HepG2 (cell line): ENCODE measurements at regions not wholly inside any gene's neighbourhood (a gene's known extent, or its start where the extent isn't known, plus 50 kb on each side); places are given as distances from the start of the nearest gene placed in this dataset.
A peak's percentile ranks its signal among the peaks of the same experiment; 100 is the strongest.

Source experiments
- ATF2 ChIP-seq: sonication (generic); formaldehyde crosslinking; IDR thresholded peaks from 2 replicates; pipeline ENCODE4 v1.4.0; 2020; ENCODE audit warnings: missing genetic modification reagents
- CBX5 ChIP-seq: sonication (generic); formaldehyde crosslinking; IDR thresholded peaks from 2 replicates; pipeline ENCODE4 v1.4.0; 2020; ENCODE audit warnings: missing genetic modification reagents, borderline replicate concordance
- CTCF ChIP-seq: sonication (generic); formaldehyde crosslinking; IDR thresholded peaks from 2 replicates; pipeline ENCODE4 v1.5.0; 2020; ENCODE audit warnings: mild to moderate bottlenecking, missing genetic modification reagents, moderate library complexity
- FOSL2 ChIP-seq: sonication (generic); formaldehyde crosslinking; IDR thresholded peaks from 2 replicates; pipeline ENCODE4 v1.4.0; 2020; ENCODE audit warnings: missing genetic modification reagents
- FOXA3 ChIP-seq: IDR thresholded peaks from 2 replicates; pipeline ENCODE4 v1.6.1; 2016; ENCODE audit warnings: missing genetic modification reagents, missing compliant biosample characterization
- FOXK1 ChIP-seq: sonication (generic); formaldehyde crosslinking; IDR thresholded peaks from 2 replicates; pipeline ENCODE4 v1.4.0; 2020; ENCODE audit warnings: low read depth, missing genetic modification reagents, borderline replicate concordance
- HINFP ChIP-seq: sonication (generic); formaldehyde crosslinking; IDR thresholded peaks from 2 replicates; pipeline ENCODE4 v1.4.0; 2020; ENCODE audit warnings: low read depth, mild to moderate bottlenecking, missing genetic modification reagents
- KMT2B ChIP-seq: IDR thresholded peaks from 2 replicates; pipeline ENCODE4 v1.6.1; 2016; ENCODE audit warnings: missing genetic modification reagents, missing compliant biosample characterization
- MAFF ChIP-seq: IDR thresholded peaks from 2 replicates; pipeline ENCODE4 v1.6.1; 2011; ENCODE audit warnings: low read depth, low read length, improper control_type of control experiment
- RAD21 ChIP-seq: fragments of 450-650 bp; formaldehyde crosslinking; IDR thresholded peaks from 2 replicates; pipeline ENCODE4 v1.5.0; 2020; ENCODE audit warnings: mild to moderate bottlenecking
- SIN3B ChIP-seq: fragments of 150-350 bp; IDR thresholded peaks from 2 replicates; pipeline ENCODE4 v1.6.1; 2014; ENCODE audit warnings: low read length
- SOX13 ChIP-seq, 3 experiments: fragments of 450-650 bp in 1 of 3; sonication (generic) in 1 of 3; formaldehyde crosslinking in 1 of 3; IDR thresholded peaks in 2 of 3; conservative IDR thresholded peaks in 1 of 3; 2 replicates each; pipeline versions ENCODE4 v1.5.0 to v1.6.1; 2016 to 2020; ENCODE audit warnings: antibody characterized with exemption in 1 of 3, mild to moderate bottlenecking in 1 of 3, missing compliant biosample characterization in 1 of 3, missing genetic modification reagents in 1 of 3, moderate library complexity in 1 of 3
- SOX6 ChIP-seq, 2 experiments: fragments of 450-650 bp in 1 of 2; sonication (generic) in 1 of 2; formaldehyde crosslinking in 1 of 2; IDR thresholded peaks; 2 replicates each; pipeline versions ENCODE4 v1.4.0 to v1.6.1; 2017 to 2020; ENCODE audit warnings: antibody characterized with exemption in 1 of 2, mild to moderate bottlenecking in 1 of 2, missing genetic modification reagents in 1 of 2
- SSRP1 ChIP-seq: IDR thresholded peaks from 2 replicates; pipeline ENCODE4 v1.6.1; 2016; ENCODE audit warnings: control low read depth
- TEAD3 ChIP-seq: optimal IDR thresholded peaks from 2 replicates; pipeline ENCODE3; 2016; ENCODE audit warnings: borderline replicate concordance
- TGIF2 ChIP-seq: IDR thresholded peaks from 2 replicates; pipeline ENCODE4 v1.6.1; 2016; ENCODE audit warnings: control low read depth, missing compliant biosample characterization
- ZBTB25 ChIP-seq: IDR thresholded peaks from 2 replicates; pipeline ENCODE4 v1.6.1; 2018; ENCODE audit warnings: missing genetic modification reagents
- ZMYM4 ChIP-seq: sonication (generic); formaldehyde crosslinking; IDR thresholded peaks from 2 replicates; pipeline ENCODE4 v1.8.1; 2023; ENCODE audit warnings: mild to moderate bottlenecking, missing genetic modification reagents
- ZNF430 ChIP-seq: sonication (generic); formaldehyde crosslinking; IDR thresholded peaks from 2 replicates; pipeline ENCODE4 v1.9.0; 2021; ENCODE audit warnings: mild to moderate bottlenecking, missing genetic modification reagents
- ZNF513 ChIP-seq: sonication (generic); formaldehyde crosslinking; conservative IDR thresholded peaks from 2 replicates; pipeline ENCODE4 v1.5.0; 2020; ENCODE audit warnings: missing genetic modification reagents
- TF ChIP-seq, protein P1 (sequence below): IDR thresholded peaks from 2 replicates; pipeline ENCODE4 v1.6.1; 2016

DNA sequence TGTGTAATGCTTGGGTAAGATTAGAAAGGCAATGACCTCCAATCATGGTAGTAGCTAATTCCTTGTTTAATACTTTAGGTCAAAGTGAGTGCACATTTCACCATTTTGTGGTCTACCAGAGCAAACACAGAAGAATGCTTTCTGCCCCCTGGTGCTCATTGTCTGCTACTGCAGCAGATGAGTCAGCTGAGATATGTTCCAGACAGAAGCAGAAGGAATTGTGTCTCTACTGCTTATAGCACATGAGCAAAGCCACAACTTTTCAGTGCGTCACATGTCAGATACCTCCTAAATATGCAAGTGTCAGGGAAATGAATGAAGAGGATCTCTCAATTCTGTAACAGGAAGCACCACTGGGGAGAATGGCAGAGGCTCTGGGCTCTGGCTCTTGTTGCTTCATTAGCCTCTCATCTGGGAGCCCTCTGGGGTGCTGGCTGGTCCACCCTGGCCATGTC lies 308.9 kb downstream of the ALDH8A1 start (continued):
- TF ChIP-seq SSRP1 (CRISPR knock-in tag) (0 out of 2 replicates have a peak, but pooled peaks have one; percentile 80), ZBTB25 (CRISPR knock-in tag) (0 out of 2 replicates have a peak, but pooled peaks have one; percentile 32), FOXA3 (CRISPR knock-in tag) (peak; percentile 42; the same call in 1 of the 2 replicates), FOSL2 (peak; percentile 89), ATF2 (CRISPR knock-in tag) (0 out of 2 replicates have a peak, but pooled peaks have one; percentile 49), FOXK1 (CRISPR knock-in tag) (peak; percentile 53; the same call in 1 of the 2 replicates), RAD21 (CRISPR knock-in tag) (peak; percentile 85; the same call in 1 of the 2 replicates), SOX6 (IDR thresholded peaks at IDR 0.05) (no peak), SOX6 (CRISPR knock-in tag; IDR thresholded peaks at IDR 0.05) (peak; percentile 42; the same call in 1 of the 2 replicates), CBX5 (CRISPR knock-in tag) (0 out of 2 replicates have a peak, but pooled peaks have one; percentile 27), CTCF (peak; percentile 94), SIN3B (0 out of 2 replicates have a peak, but pooled peaks have one; percentile 18), ZNF513 (CRISPR knock-in tag) (no peak), ZNF430 (CRISPR knock-in tag) (peak; percentile 75), KMT2B (0 out of 2 replicates have a peak, but pooled peaks have one; percentile 29), SOX13 (IDR thresholded peaks at IDR 0.05) (no peak), SOX13 (CRISPR knock-in tag; conservative IDR thresholded peaks at IDR 0.05 in 1 of 2, IDR thresholded peaks at IDR 0.05 in 1 of 2) (peak in 1 of 2 experiments; percentile 13; a peak in 1 of 4 replicates), HINFP (CRISPR knock-in tag) (no peak; the same call in 1 of the 2 replicates), MAFF (0 out of 2 replicates have a peak, but pooled peaks have one; percentile 7), ZMYM4 (CRISPR knock-in tag) (no peak), TEAD3 (CRISPR knock-in tag) (peak; percentile 69), TGIF2 (CRISPR knock-in tag) (0 out of 2 replicates have a peak, but pooled peaks have one; percentile 36)
- TF ChIP-seq, protein P1, sequence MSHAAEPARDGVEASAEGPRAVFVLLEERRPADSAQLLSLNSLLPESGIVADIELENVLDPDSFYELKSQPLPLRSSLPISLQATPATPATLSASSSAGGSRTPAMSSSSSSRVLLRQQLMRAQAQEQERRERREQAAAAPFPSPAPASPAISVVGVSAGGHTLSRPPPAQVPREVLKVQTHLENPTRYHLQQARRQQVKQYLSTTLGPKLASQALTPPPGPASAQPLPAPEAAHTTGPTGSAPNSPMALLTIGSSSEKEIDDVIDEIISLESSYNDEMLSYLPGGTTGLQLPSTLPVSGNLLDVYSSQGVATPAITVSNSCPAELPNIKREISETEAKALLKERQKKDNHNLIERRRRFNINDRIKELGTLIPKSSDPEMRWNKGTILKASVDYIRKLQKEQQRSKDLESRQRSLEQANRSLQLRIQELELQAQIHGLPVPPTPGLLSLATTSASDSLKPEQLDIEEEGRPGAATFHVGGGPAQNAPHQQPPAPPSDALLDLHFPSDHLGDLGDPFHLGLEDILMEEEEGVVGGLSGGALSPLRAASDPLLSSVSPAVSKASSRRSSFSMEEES (CRISPR knock-in tag): 0 out of 2 replicates have a peak, but pooled peaks have one; percentile 27
